Vagina (tissue), 2 donors: ENCODE measurements at regions not wholly inside any gene's neighbourhood (a gene's known extent, or its start where the extent isn't known, plus 50 kb on each side); places are given as distances from the start of the nearest gene placed in this dataset.

Source experiments
- CTCF ChIP-seq, 3 experiments: fragments of 450-650 bp in 2 of 3; fragments of 200-600 bp in 1 of 3; sonication (generic) in 1 of 3; IDR thresholded peaks; one replicate each; pipeline ENCODE4 v1.5.1; 2017 to 2019; ENCODE audit warnings: antibody characterized with exemption in 3 of 3, mild to moderate bottlenecking in 2 of 3, moderate library complexity in 2 of 3
- POLR2AphosphoS5 ChIP-seq, 2 donors: sonication (generic); formaldehyde crosslinking; IDR thresholded peaks; one replicate each; pipeline ENCODE4 v1.9.0; 2017; ENCODE audit warnings: antibody characterized with exemption in 2 of 2, mild to moderate bottlenecking in 2 of 2, low read depth in 1 of 2; ENCODE audit not compliant: insufficient read depth in 1 of 2

GRCh38 chr10:85316276-85316675 lies 987.9 kb downstream of the CCSER2 start:
- no peak for TF ChIP-seq CTCF (IDR thresholded peaks at IDR 0.05)
- no peak for TF ChIP-seq POLR2AphosphoS5 (IDR thresholded peaks at IDR 0.05; ENCODE audit: insufficient read depth in 1 of 2, low read depth in 1 of 2)
